Vagina (tissue), 2 donors: ENCODE measurements at regions not wholly inside any gene's neighbourhood (a gene's known extent, or its start where the extent isn't known, plus 50 kb on each side); places are given as distances from the start of the nearest gene placed in this dataset.

Experiments used
- DNase-seq, 2 donors: peaks; one replicate each; pipeline ENCODE4 v3.0.0-alpha.2; 2017; ENCODE audit errors: extremely low spot score in 2 of 2
- H3K27ac ChIP-seq: fragments of 200-600 bp; sonication (generic); one replicate; pipeline ENCODE4 v1.5.1; 2019
- H3K27me3 ChIP-seq: fragments of 200-600 bp; sonication (generic); one replicate; pipeline ENCODE4 v1.5.1; 2019
- H3K36me3 ChIP-seq, 2 donors: fragments of 200-600 bp; sonication (generic); one replicate each; pipeline ENCODE4 v1.5.1; 2017 to 2019
- H3K4me1 ChIP-seq: fragments of 200-600 bp; sonication (generic); one replicate; pipeline ENCODE4 v1.5.1; 2019
- H3K4me3 ChIP-seq, 2 donors: fragments of 200-600 bp; sonication (generic); 1 replicate in 1 of 2; 2 replicates in 1 of 2; pipeline ENCODE4 v1.5.1; 2016 to 2019
- H3K9me3 ChIP-seq: fragments of 200-600 bp; sonication (generic); one replicate; pipeline ENCODE4 v1.5.1; 2019
- CTCF ChIP-seq, 3 experiments: fragments of 450-650 bp in 2 of 3; fragments of 200-600 bp in 1 of 3; sonication (generic) in 1 of 3; IDR thresholded peaks; one replicate each; pipeline ENCODE4 v1.5.1; 2017 to 2019; ENCODE audit warnings: antibody characterized with exemption in 3 of 3, mild to moderate bottlenecking in 2 of 3, moderate library complexity in 2 of 3
- POLR2A ChIP-seq, 2 donors: fragments of 450-650 bp; IDR thresholded peaks; one replicate each; pipeline ENCODE4 v1.6.1; 2017; ENCODE audit warnings: antibody characterized with exemption in 2 of 2, mild to moderate bottlenecking in 2 of 2, moderate library complexity in 2 of 2
- POLR2AphosphoS5 ChIP-seq, 2 donors: sonication (generic); formaldehyde crosslinking; IDR thresholded peaks; one replicate each; pipeline ENCODE4 v1.9.0; 2017; ENCODE audit warnings: antibody characterized with exemption in 2 of 2, mild to moderate bottlenecking in 2 of 2, low read depth in 1 of 2; ENCODE audit not compliant: insufficient read depth in 1 of 2
- intact Hi-C: fragments of 100-400 bp; cut with DNase I; formaldehyde crosslinking; loops from one replicate; pipeline ENCODE4 v1.15.1; 2023

- DNase-seq = no peak
- no peaks in the 10 kb centered on the region for H3K4me1 ChIP-seq
- no peak overlapping the region for H3K27ac ChIP-seq
- H3K4me3 ChIP-seq = no peak overlapping the region
- intact Hi-C loops = no loop called here
- no peaks in the 10 kb centered on the region for H3K36me3 ChIP-seq
- TF ChIP-seq POLR2AphosphoS5 (IDR thresholded peaks at IDR 0.05; ENCODE audit: insufficient read depth in 1 of 2, low read depth in 1 of 2) (no peak), CTCF (IDR thresholded peaks at IDR 0.05) (no peak), POLR2A (IDR thresholded peaks at IDR 0.05) (no peak)
- H3K9me3 ChIP-seq = no peaks in the 10 kb centered on the region
- no peaks in the 10 kb centered on the region for H3K27me3 ChIP-seq
These were observed 303.9 kb upstream of the SYT1 start for GRCh38 chr12:78560633-78561032.

GRCh38 chr12:78562368-78563205 lies 302.0 kb upstream of the SYT1 start:
- DNase-seq = no peak
- H3K4me1 ChIP-seq = no peaks in the 10 kb centered on the region
- intact Hi-C loops = no loop called here
- TF ChIP-seq CTCF (IDR thresholded peaks at IDR 0.05) (no peak), POLR2AphosphoS5 (IDR thresholded peaks at IDR 0.05; ENCODE audit: insufficient read depth in 1 of 2, low read depth in 1 of 2) (no peak), POLR2A (IDR thresholded peaks at IDR 0.05) (no peak)
- no peaks in the 10 kb centered on the region for H3K27me3 ChIP-seq
- no peaks in the 10 kb centered on the region for H3K9me3 ChIP-seq
- no peak overlapping the region for H3K4me3 ChIP-seq
- no peak overlapping the region for H3K27ac ChIP-seq
- H3K36me3 ChIP-seq = no peaks in the 10 kb centered on the region

GRCh38 chr12:78563826-78564225 lies 300.7 kb upstream of the SYT1 start:
- H3K4me3 ChIP-seq = no peak overlapping the region
- TF ChIP-seq POLR2A (IDR thresholded peaks at IDR 0.05) (no peak), POLR2AphosphoS5 (IDR thresholded peaks at IDR 0.05; ENCODE audit: insufficient read depth in 1 of 2, low read depth in 1 of 2) (no peak), CTCF (IDR thresholded peaks at IDR 0.05) (no peak)
- no peak for DNase-seq
- H3K4me1 ChIP-seq = no peaks in the 10 kb centered on the region
- H3K36me3 ChIP-seq = no peaks in the 10 kb centered on the region
- no peaks in the 10 kb centered on the region for H3K27me3 ChIP-seq
- intact Hi-C loops = no loop called here
- H3K27ac ChIP-seq = no peak overlapping the region
- H3K9me3 ChIP-seq = no peaks in the 10 kb centered on the region

DNA sequence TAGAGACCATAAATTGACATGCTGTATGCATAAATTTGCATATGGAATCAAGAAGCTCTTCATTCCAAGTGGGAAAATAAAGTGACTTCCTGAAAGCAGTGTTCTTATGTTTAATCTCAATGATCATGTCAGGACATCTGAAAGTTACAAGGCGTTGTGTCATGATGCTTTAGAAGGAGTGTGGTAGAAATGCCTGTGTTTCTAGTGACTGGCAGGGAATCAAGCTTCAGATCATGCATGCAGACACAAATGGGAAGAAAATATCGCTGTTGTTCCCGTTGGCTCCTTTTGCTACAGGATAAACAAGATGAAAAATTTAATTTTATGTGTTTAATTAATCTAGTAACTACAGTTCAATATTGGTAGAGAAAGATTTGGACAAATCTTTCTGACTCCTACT lies 298.1 kb upstream of the SYT1 start:
- no peaks in the 10 kb centered on the region for H3K27me3 ChIP-seq
- H3K27ac ChIP-seq = no peak overlapping the region
- TF ChIP-seq POLR2AphosphoS5 (IDR thresholded peaks at IDR 0.05; ENCODE audit: insufficient read depth in 1 of 2, low read depth in 1 of 2) = no peak
- no peak for TF ChIP-seq CTCF (IDR thresholded peaks at IDR 0.05)
- TF ChIP-seq POLR2A (IDR thresholded peaks at IDR 0.05) = no peak
- DNase-seq = no peak
- intact Hi-C loops = no loop called here
- H3K4me3 ChIP-seq = no peak overlapping the region
- no peaks in the 10 kb centered on the region for H3K4me1 ChIP-seq
- no peaks in the 10 kb centered on the region for H3K9me3 ChIP-seq
- H3K36me3 ChIP-seq = no peaks in the 10 kb centered on the region

DNA sequence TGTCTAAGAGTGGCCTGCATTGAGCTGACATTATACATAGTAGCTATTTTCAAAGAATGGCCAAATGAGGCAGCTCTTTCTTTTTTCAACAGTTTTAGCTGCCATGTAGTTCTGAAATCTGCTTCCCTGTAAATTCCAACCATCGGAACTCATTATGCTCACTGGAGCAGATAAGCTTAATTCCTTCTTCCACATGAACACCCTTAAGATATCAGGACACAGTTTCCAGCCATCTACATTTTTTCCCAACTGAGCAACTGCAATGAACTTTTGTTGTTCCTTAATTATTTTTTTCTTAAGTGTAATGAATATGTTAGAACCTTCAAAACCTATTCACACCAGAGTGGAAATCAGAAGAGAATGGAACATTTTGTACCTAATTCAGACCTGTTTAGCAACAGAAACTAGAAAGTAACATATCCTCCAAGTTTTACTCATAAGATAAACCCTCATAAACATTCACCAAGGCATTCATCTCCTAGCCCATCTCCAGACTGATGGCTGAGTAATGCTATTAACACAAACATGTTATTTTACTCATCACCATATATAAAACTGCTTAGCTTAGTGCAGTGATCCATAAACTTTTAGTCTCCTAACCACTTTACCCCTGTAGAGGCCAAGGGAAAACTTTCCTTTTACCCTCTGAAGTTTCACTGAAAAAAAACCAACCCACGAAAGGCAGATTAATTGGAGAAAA lies 296.1 kb upstream of the SYT1 start:
- TF ChIP-seq CTCF (IDR thresholded peaks at IDR 0.05) = no peak
- no peak for TF ChIP-seq POLR2AphosphoS5 (IDR thresholded peaks at IDR 0.05; ENCODE audit: insufficient read depth in 1 of 2, low read depth in 1 of 2)
- TF ChIP-seq POLR2A (IDR thresholded peaks at IDR 0.05) = no peak
- H3K9me3 ChIP-seq = no peaks in the 10 kb centered on the region
- H3K27ac ChIP-seq = no peak overlapping the region
- DNase-seq = no peak
- intact Hi-C loops = no loop called here
- no peaks in the 10 kb centered on the region for H3K4me1 ChIP-seq
- no peak overlapping the region for H3K4me3 ChIP-seq
- H3K36me3 ChIP-seq = no peaks in the 10 kb centered on the region
- no peaks in the 10 kb centered on the region for H3K27me3 ChIP-seq
